GM23338 (cell line): ENCODE measurements at regions not wholly inside any gene's neighbourhood (a gene's known extent, or its start where the extent isn't known, plus 50 kb on each side); places are given as distances from the start of the nearest gene placed in this dataset.

ENCODE experiments used
- ATAC-seq: fragments of 200-7000 bp; cut with Tn5 transposase; 3 replicates; pipeline ENCODE4 v1.9.1; 2020
- DNase-seq: peaks from one replicate; pipeline ENCODE4 v3.0.0-alpha.2; 2015; ENCODE audit warnings: low spot score
- H2AFZ ChIP-seq: fragments of 200-600 bp; sonication (generic); 2 replicates; pipeline ENCODE4 v1.8.0; 2016; ENCODE audit warnings: antibody characterized with exemption, mild to moderate bottlenecking, moderate library complexity
- H3F3A ChIP-seq: fragments of 200-600 bp; sonication (generic); replicated peaks from 2 replicates; pipeline ENCODE4 v1.8.0; 2017; ENCODE audit warnings: antibody characterized with exemption, mixed run types, low read depth
- H3K27ac ChIP-seq: fragments of 200-600 bp; sonication (generic); 2 replicates; pipeline ENCODE4 v1.6.1; 2016; ENCODE audit warnings: low read depth
- H3K27me3 ChIP-seq: fragments of 200-600 bp; sonication (generic); 2 replicates; pipeline ENCODE4 v1.8.0; 2016; ENCODE audit warnings: mild to moderate bottlenecking, mixed run types, moderate library complexity; ENCODE audit not compliant: insufficient read depth
- H3K36me3 ChIP-seq: fragments of 200-600 bp; sonication (generic); 2 replicates; pipeline ENCODE4 v1.8.0; 2016; ENCODE audit warnings: mild to moderate bottlenecking; ENCODE audit not compliant: insufficient read depth
- H3K4me1 ChIP-seq: fragments of 200-600 bp; sonication (generic); 2 replicates; pipeline ENCODE4 v1.8.0; 2016; ENCODE audit warnings: mild to moderate bottlenecking, moderate library complexity; ENCODE audit not compliant: insufficient read depth
- H3K4me2 ChIP-seq: fragments of 200-600 bp; sonication (generic); 2 replicates; pipeline ENCODE4 v1.7.1; 2017; ENCODE audit warnings: mixed run types
- H3K4me3 ChIP-seq: fragments of 200-600 bp; sonication (generic); 2 replicates; pipeline ENCODE4 v1.6.1; 2016; ENCODE audit warnings: mixed run types
- H3K79me2 ChIP-seq: fragments of 200-600 bp; sonication (generic); replicated peaks from 2 replicates; pipeline ENCODE4 v1.8.0; 2017; ENCODE audit warnings: mild to moderate bottlenecking; ENCODE audit not compliant: insufficient read depth
- H3K9me2 ChIP-seq: fragments of 200-600 bp; sonication (generic); 2 replicates; pipeline ENCODE4 v1.8.0; 2017; ENCODE audit not compliant: insufficient read depth
- H4K20me1 ChIP-seq: fragments of 200-600 bp; sonication (generic); replicated peaks from 2 replicates; pipeline ENCODE4 v1.8.0; 2017; ENCODE audit warnings: mild to moderate bottlenecking; ENCODE audit not compliant: insufficient read depth
- H3K27ac Mint-ChIP-seq: 2 replicates; pipeline ENCODE4 v1.8.0; 2020; ENCODE audit warnings: inconsistent platforms, mild to moderate bottlenecking, moderate library complexity, mixed read lengths
- H3K27me3 Mint-ChIP-seq: 3 replicates; pipeline ENCODE4 v1.8.0; 2022; ENCODE audit warnings: low read depth, mild to moderate bottlenecking, moderate library complexity, mixed read lengths, inconsistent platforms; ENCODE audit not compliant: insufficient read depth, poor library complexity
- H3K36me3 Mint-ChIP-seq: 3 replicates; pipeline ENCODE4 v1.8.0; 2021; ENCODE audit warnings: low read depth, mild to moderate bottlenecking, inconsistent platforms, moderate library complexity, mixed read lengths
- H3K4me1 Mint-ChIP-seq: 3 replicates; pipeline ENCODE4 v1.8.0; 2020; ENCODE audit warnings: mild to moderate bottlenecking, inconsistent platforms, mixed read lengths
- H3K4me3 Mint-ChIP-seq: 3 replicates; pipeline ENCODE4 v1.8.0; 2021; ENCODE audit warnings: moderate library complexity, mild to moderate bottlenecking, inconsistent platforms, mixed read lengths
- H3K9me3 Mint-ChIP-seq: 3 replicates; pipeline ENCODE4 v1.8.0; 2020; ENCODE audit warnings: moderate library complexity, mild to moderate bottlenecking, inconsistent platforms, mixed read lengths
- CTCF ChIP-seq, 2 experiments: fragments of 200-600 bp in 1 of 2; sonication (generic) in 1 of 2; conservative IDR thresholded peaks; 2 replicates each; pipeline versions ENCODE4 v1.5.1 to v1.6.1; 2016 to 2017; ENCODE audit warnings: antibody characterized with exemption in 2 of 2, low read depth in 2 of 2, mild to moderate bottlenecking in 2 of 2, moderate library complexity in 1 of 2
- ETS1 ChIP-seq: IDR thresholded peaks from 2 replicates; pipeline ENCODE4 v1.6.1; 2016; ENCODE audit warnings: antibody characterized with exemption
- EZH2 ChIP-seq: fragments of 200-600 bp; sonication (generic); IDR thresholded peaks from one replicate; pipeline ENCODE4 v1.8.0; 2017; ENCODE audit warnings: antibody characterized with exemption, mild to moderate bottlenecking, low read depth; ENCODE audit not compliant: unreplicated experiment
- EZH2phosphoT487 ChIP-seq: fragments of 200-600 bp; sonication (generic); IDR thresholded peaks from one replicate; pipeline ENCODE4 v1.8.1; 2018; ENCODE audit warnings: antibody characterized with exemption; ENCODE audit not compliant: unreplicated experiment
- JUNB ChIP-seq: IDR thresholded peaks from one replicate; pipeline ENCODE4 v1.6.1; 2016; ENCODE audit warnings: antibody characterized with exemption; ENCODE audit not compliant: unreplicated experiment
- NANOG ChIP-seq: IDR thresholded peaks from 2 replicates; pipeline ENCODE4 v1.6.1; 2016; ENCODE audit warnings: antibody characterized with exemption, borderline replicate concordance
- POLR2AphosphoS5 ChIP-seq: IDR thresholded peaks from 2 replicates; pipeline ENCODE4 v1.6.1; 2016; ENCODE audit warnings: antibody characterized with exemption, low read depth
- STAT1 ChIP-seq: IDR thresholded peaks from one replicate; pipeline ENCODE4 v1.6.1; 2016; ENCODE audit warnings: antibody characterized with exemption; ENCODE audit not compliant: unreplicated experiment
- ZNF331 ChIP-seq: fragments of 250-450 bp; sonication (Bioruptor Pico); IDR thresholded peaks from 2 replicates; pipeline ENCODE4 v1.5.0; 2020; ENCODE audit warnings: low read depth, mild to moderate bottlenecking, moderate library complexity
- ZNF462 ChIP-seq: fragments of 250-450 bp; sonication (Bioruptor Pico); IDR thresholded peaks from 2 replicates; pipeline ENCODE4 v1.5.0; 2020; ENCODE audit warnings: mild to moderate bottlenecking, moderate library complexity

- TF ChIP-seq ETS1 (no peak), CTCF (conservative IDR thresholded peaks at IDR 0.05; ENCODE audit: low read depth in 2 of 2) (no peak), EZH2 (no peak), POLR2AphosphoS5 (no peak)
These were observed 398.8 kb downstream of the SEC23A start (continued) for GRCh38 chr14:38704220-38704619.

- Histone ChIP-seq H3K4me2 (no peak overlapping the region), H3K27me3 (no peaks in the 10 kb centered on the region), H3K27ac (no peak overlapping the region), H3K79me2 (no peaks in the 10 kb centered on the region), H4K20me1 (no peaks in the 10 kb centered on the region), H3K4me3 (no peak overlapping the region), H3F3A (no peaks in the 10 kb centered on the region), H3K4me1 (no peaks in the 10 kb centered on the region), H2AFZ (no peak overlapping the region), H3K9me2 (no peaks in the 10 kb centered on the region), H3K36me3 (no peaks in the 10 kb centered on the region)
- no peaks in the 10 kb centered on the region for H3K27me3 Mint-ChIP-seq
- ATAC-seq (no peak), DNase-seq (no peak)
- no peaks in the 10 kb centered on the region for H3K9me3 Mint-ChIP-seq
- no peaks in the 10 kb centered on the region for H3K36me3 Mint-ChIP-seq
- H3K27ac Mint-ChIP-seq: no peak overlapping the region
- H3K4me3 Mint-ChIP-seq: no peak overlapping the region
- H3K4me1 Mint-ChIP-seq: no peaks in the 10 kb centered on the region
- no peak for TF ChIP-seq NANOG
- no peak for TF ChIP-seq JUNB
- TF ChIP-seq EZH2: no peak
- TF ChIP-seq ETS1: no peak
- TF ChIP-seq POLR2AphosphoS5: no peak
- TF ChIP-seq CTCF (conservative IDR thresholded peaks at IDR 0.05; ENCODE audit: low read depth in 2 of 2): no peak
- no peak for TF ChIP-seq STAT1
- no peak for TF ChIP-seq ZNF331 (CRISPR knock-in tag)
- TF ChIP-seq EZH2phosphoT487: no peak
- no peak for TF ChIP-seq ZNF462 (CRISPR knock-in tag)
These were observed 406.1 kb downstream of the SEC23A start for GRCh38 chr14:38696925-38697324.
